Calu3 (cell line): ENCODE measurements at regions not wholly inside any gene's neighbourhood (a gene's known extent, or its start where the extent isn't known, plus 50 kb on each side); places are given as distances from the start of the nearest gene placed in this dataset.

Experiments
- BruUV-seq: library from RNA; stranded (reverse); fragments of 400-500 nt; replicated peaks from 2 replicates; lab custom pipeline; 2021; lab: Mats Ljungman, UMichigan
- CTCF ChIA-PET: fragments of 300-600 bp; sonication (Branson Sonifier 250); formaldehyde crosslinking; loops from one replicate; lab custom pipeline; 2022; ENCODE audit warnings: antibody characterized with exemption; lab: Charles Lee
- DNase-seq: peaks from one replicate; pipeline ENCODE4 v3.0.0; 2022
- H3K27ac Mint-ChIP-seq: one replicate; pipeline ENCODE4 v1.8.0; 2022; ENCODE audit warnings: mixed read lengths; ENCODE audit not compliant: unreplicated experiment
- H3K27me3 Mint-ChIP-seq: one replicate; pipeline ENCODE4 v1.8.0; 2022; ENCODE audit warnings: mixed read lengths; ENCODE audit not compliant: unreplicated experiment
- H3K36me3 Mint-ChIP-seq: one replicate; pipeline ENCODE4 v1.8.0; 2022; ENCODE audit warnings: mild to moderate bottlenecking, moderate library complexity, mixed read lengths; ENCODE audit not compliant: insufficient read depth, unreplicated experiment
- H3K4me1 Mint-ChIP-seq: one replicate; pipeline ENCODE4 v1.8.0; 2022; ENCODE audit warnings: mild to moderate bottlenecking, low read depth, mixed read lengths; ENCODE audit not compliant: unreplicated experiment
- H3K4me3 Mint-ChIP-seq: one replicate; pipeline ENCODE4 v1.8.0; 2022; ENCODE audit warnings: mild to moderate bottlenecking, low read depth, moderate library complexity, mixed read lengths; ENCODE audit not compliant: unreplicated experiment
- H3K9me3 Mint-ChIP-seq: one replicate; pipeline ENCODE4 v1.8.0; 2022; ENCODE audit warnings: low read depth, mixed read lengths; ENCODE audit not compliant: unreplicated experiment
- CTCF ChIP-seq: fragments of 200-600 bp; IDR thresholded peaks from one replicate; pipeline ENCODE4 v1.8.0; 2022; ENCODE audit warnings: antibody characterized with exemption; ENCODE audit not compliant: unreplicated experiment
- intact Hi-C: fragments of 100-400 bp; cut with micrococcal nuclease; formaldehyde crosslinking; loops from one replicate; pipeline ENCODE4 v1.10.0; 2022; ENCODE audit not compliant: unreplicated experiment

- H3K4me1 Mint-ChIP-seq = peaks cover 13% of the 10 kb centered on the region
Observed at GRCh38 chr3:161649900-161650484, 153.4 kb downstream of the OTOL1 start.

GRCh38 chr3:161657786-161658185 is 161.2 kb downstream of the OTOL1 start:
- H3K4me1 Mint-ChIP-seq = no peaks in the 10 kb centered on the region
- peaks cover 3% of the 10 kb centered on the region for H3K9me3 Mint-ChIP-seq
- H3K4me3 Mint-ChIP-seq = no peak overlapping the region
- no peak overlapping the region for H3K27ac Mint-ChIP-seq
- CTCF ChIA-PET = interaction anchor here (0.5 to 0.7 kb wide), 2 partner anchors 10 to 573 kb away, joined by 3 read pairs; no protein-coding TSS in a partner anchor
- H3K36me3 Mint-ChIP-seq = no peaks in the 10 kb centered on the region
- no peak for DNase-seq
- TF ChIP-seq CTCF = no peak
- no peaks in the 10 kb centered on the region for H3K27me3 Mint-ChIP-seq
- intact Hi-C loops = no loop called here
- no TSS peak for BruUV-seq

More at GRCh38 chr3:161649900-161650484, 153.4 kb downstream of the OTOL1 start:
- no TSS peak for BruUV-seq
- no peak overlapping the region for H3K27ac Mint-ChIP-seq
- no peak overlapping the region for H3K4me3 Mint-ChIP-seq
- DNase-seq = no peak
- intact Hi-C loops = no loop called here
- no peaks in the 10 kb centered on the region for H3K27me3 Mint-ChIP-seq
- TF ChIP-seq CTCF = no peak
- H3K9me3 Mint-ChIP-seq = peaks cover 3% of the 10 kb centered on the region
- no peaks in the 10 kb centered on the region for H3K36me3 Mint-ChIP-seq
- CTCF ChIA-PET = interaction anchor here (0.6 kb wide), 1 partner anchor 198 kb away, joined by 3 read pairs; no protein-coding TSS in a partner anchor

DNA sequence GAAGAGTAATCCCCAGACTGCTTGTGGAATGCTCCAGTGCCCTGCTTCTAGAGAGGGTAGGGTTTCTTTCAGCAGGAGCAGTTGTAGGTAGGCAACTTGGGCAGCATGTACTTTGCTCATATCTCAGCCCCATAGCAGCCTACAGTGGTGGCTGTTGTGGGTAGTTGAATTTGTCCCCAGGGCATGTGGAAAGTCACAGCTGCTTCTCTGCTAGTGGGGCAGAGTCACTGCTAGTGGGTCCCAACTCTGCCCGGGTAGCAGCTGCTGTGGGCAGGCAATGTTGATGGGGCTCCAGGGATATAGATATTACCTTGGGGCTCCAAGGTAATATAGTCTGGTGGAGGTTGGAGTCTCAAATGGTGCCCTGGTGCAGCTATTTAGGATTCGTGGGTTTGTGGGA is 174.5 kb downstream of the OTOL1 start:
- H3K36me3 Mint-ChIP-seq = no peaks in the 10 kb centered on the region
- CTCF ChIA-PET = interaction anchor here (0.9 to 1.2 kb wide), 2 partner anchors 24 to 66 kb away, joined by 3 read pairs; no protein-coding TSS in a partner anchor
- H3K9me3 Mint-ChIP-seq = peaks cover 12% of the 10 kb centered on the region
- no peak overlapping the region for H3K27ac Mint-ChIP-seq
- H3K4me1 Mint-ChIP-seq = no peaks in the 10 kb centered on the region
- DNase-seq = no peak
- H3K27me3 Mint-ChIP-seq = no peaks in the 10 kb centered on the region
- no TSS peak for BruUV-seq
- intact Hi-C loops = no loop called here
- H3K4me3 Mint-ChIP-seq = no peak overlapping the region
- TF ChIP-seq CTCF = no peak

DNA sequence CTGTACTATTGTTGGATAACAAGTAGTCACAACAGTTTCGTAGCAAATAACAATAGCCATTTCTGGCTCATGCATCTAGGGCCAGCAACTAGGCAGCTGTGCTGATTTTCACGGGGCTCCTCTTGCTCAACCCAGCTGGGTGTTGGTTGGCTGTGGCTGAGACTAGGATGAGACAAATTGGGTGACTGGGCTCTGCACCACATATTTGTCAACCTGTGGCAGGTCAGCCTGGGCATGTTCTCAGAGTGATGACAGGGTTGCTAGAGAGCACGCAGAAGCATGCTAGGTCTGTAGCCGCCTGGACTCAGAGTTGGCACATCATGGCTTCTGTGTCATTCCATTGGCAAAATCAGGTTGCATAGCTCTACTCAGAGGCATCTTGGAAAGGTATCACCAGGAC is 175.9 kb downstream of the OTOL1 start:
- no peaks in the 10 kb centered on the region for H3K4me1 Mint-ChIP-seq
- no peak for DNase-seq
- intact Hi-C loops = no loop called here
- peaks cover 12% of the 10 kb centered on the region for H3K9me3 Mint-ChIP-seq
- no peak overlapping the region for H3K4me3 Mint-ChIP-seq
- H3K27me3 Mint-ChIP-seq = no peaks in the 10 kb centered on the region
- no peak overlapping the region for H3K27ac Mint-ChIP-seq
- H3K36me3 Mint-ChIP-seq = no peaks in the 10 kb centered on the region
- no peak for TF ChIP-seq CTCF
- BruUV-seq = no TSS peak
- CTCF ChIA-PET = no interaction called here
